HG03060 (cell line): ENCODE measurements at regions not wholly inside any gene's neighbourhood (a gene's known extent, or its start where the extent isn't known, plus 50 kb on each side); places are given as distances from the start of the nearest gene placed in this dataset.

Experiments
- ATAC-seq: cut with Tn5 transposase; IDR thresholded peaks from one replicate; pipeline ENCODE4 v1.9.1; 2021; ENCODE audit warnings: low read depth, moderate number of reproducible peaks; ENCODE audit not compliant: unreplicated experiment

- no peak for ATAC-seq
Observed at GRCh38 chr2:109070290-109070689, 58.7 kb upstream of the SH3RF3 start.

GRCh38 chr2:109069331-109070194 is 59.4 kb upstream of the SH3RF3 start:
- ATAC-seq = no peak

- ATAC-seq = no peak
Observed at GRCh38 chr2:109068811-109069210, 60.2 kb upstream of the SH3RF3 start.

- ATAC-seq = no peak
Observed at GRCh38 chr2:109067631-109068125, 61.3 kb upstream of the SH3RF3 start.

DNA sequence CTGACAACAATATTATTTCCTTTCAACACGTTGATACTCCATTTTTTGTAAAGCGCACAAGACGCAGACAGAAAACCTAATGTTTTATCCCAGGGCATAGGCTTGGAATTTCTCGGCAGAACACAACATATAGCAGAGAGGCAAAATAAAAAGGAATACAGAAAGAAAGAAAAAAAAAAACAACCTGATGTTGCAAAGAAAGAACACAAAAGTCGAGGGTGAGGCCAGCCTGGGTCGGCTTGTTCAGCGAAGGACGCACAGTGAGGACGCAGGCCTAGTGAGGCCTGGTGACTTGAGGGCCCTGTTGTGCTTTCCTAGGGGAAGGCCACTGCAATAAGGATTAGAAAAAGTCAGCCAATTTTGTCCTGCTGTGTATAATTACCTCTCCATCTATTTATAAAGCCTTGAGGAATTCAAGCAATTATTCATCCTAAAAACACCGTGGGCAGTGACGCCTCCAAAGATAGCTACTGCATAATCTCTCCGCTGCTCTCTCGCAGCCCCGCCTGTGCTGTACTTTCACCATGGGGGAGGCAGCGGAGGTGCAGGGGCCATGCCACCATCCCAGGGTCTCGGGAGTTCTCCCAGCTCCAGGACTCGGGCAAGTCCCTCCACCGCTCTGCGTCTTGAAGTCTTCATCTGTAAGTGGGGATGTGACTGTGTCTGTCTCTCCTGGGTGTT is 61.9 kb upstream of the SH3RF3 start:
- ATAC-seq = no peak

GRCh38 chr2:109066501-109066900 is 62.5 kb upstream of the SH3RF3 start:
- ATAC-seq = no peak

GRCh38 chr2:109065391-109065734 is 63.6 kb upstream of the SH3RF3 start:
- ATAC-seq = no peak

- ATAC-seq = no peak
Observed at GRCh38 chr2:109064660-109065390, 64.2 kb upstream of the SH3RF3 start.

- ATAC-seq = no peak
Observed at GRCh38 chr2:109062859-109063700, 65.9 kb upstream of the SH3RF3 start.

DNA sequence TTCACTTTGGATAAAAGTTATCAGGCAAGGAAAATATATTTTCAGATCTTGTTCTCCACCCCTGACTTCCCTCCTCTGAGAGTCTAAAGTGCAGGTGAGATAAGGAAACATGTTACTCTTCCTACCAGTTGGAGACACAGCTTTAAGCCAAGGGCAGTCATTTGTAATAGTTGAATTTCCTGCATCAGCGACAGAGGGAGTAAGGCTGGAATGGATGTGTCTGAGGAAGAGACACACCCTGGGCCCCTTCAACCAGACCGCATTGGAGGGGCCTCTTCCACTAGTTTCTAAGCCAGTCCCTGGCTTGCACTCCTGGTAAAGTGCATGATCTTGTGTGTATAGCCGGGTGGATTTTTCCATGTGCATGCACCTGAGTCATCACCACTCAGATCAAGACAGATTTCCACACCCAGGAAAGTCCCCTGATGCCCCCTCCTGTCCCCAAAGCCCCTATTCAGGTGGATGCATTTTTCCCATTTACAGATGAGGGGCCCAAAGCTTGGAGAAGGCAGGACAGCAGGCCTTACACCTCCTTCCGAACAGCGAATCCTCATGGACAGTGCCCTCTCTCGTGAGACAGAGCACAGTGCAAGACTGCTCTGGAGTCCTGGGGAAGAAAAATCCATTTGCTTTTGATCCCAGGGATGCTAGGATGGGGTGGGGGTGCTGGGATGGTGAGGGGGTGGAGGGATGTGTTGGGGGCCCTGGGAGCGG is 66.7 kb upstream of the SH3RF3 start:
- no peak for ATAC-seq

GRCh38 chr2:109061736-109062135 is 67.3 kb upstream of the SH3RF3 start:
- no peak for ATAC-seq

DNA sequence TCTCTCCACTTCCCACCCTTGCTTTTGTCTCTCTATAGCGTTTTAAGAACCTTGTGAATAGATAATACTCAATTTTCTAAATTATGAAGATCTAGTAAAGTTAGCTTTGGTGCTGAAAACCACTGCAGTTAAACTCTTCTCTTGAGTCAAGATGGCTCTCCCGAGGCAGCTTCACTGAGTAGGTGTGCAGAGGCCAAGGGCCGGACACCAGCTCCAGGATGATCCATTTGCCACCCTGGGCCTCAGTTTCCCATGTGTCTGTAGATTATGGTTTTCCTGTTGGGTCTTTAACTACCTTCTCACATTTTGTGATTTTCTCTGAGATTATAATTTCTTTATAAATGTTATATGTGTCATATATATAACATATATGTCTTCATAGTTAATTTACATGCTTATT is 68.5 kb upstream of the SH3RF3 start:
- no peak for ATAC-seq

- ATAC-seq = no peak
Observed at GRCh38 chr2:109059474-109060165, 69.4 kb upstream of the SH3RF3 start.

- ATAC-seq = no peak
Observed at GRCh38 chr2:109058802-109059201, 69.8 kb upstream of the EDAR start.

DNA sequence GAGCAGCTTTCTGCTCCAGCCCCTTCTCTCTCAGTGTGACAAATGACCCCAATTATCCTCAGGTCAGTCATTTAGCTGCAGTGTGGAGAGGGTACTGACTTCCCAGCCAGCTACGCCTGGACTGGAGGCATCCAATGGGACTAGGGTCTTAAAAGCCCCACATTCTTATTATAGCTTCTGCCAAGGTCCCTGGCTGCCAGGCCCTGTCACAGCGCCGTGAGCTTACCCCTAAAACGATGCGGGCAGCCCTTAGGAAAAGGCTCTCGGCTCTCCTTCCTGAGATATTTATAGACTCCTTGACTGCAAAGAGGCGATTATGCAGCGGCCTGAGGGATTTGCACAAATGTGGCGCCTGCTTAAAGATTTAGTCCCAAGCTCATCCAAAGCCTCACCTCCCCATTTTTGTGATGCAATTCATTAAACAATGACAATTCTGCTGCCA is 69.2 kb upstream of the EDAR start:
- no peak for ATAC-seq

DNA sequence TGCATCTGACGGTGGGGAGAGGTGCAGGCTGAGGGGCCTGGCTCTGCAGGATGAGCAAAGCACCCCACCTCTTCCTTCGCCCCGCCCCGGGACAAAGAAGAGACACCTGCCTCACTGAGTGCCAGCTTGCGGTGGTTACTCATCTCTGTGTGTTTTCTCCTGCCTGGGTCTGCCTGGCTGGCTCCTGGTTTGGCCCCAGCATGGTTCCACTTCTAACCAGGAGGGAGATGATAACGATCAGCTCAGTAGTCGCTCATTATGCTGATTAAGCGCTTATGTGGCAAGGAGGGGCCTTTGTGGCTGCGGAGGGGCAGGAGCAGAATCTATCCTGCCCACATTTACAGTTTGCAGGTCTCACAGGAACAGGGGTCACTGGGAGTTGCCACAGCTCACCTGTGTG is 68.7 kb upstream of the EDAR start:
- no peak for ATAC-seq

GRCh38 chr2:109055435-109055834 is 66.4 kb upstream of the EDAR start:
- no peak for ATAC-seq

DNA sequence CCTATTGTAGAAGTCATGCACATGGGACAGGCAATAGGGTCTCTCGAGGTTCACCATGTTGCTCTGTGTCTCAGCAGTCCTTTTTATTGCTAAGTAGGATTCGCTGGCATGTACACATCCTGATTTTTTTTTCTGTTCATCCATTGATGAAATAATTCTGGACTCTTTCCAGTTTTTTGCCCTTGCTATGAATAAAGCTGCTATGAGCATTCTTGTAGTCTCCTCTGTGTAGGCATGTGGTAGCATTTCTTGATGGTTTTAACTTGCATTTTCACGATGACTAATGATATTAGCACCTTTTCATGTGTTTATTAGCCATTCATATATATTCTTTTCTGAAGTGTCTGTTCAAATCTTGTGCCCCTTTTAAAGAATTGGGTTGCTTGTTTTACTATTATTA is 65.8 kb upstream of the EDAR start:
- no peak for ATAC-seq

GRCh38 chr2:109053716-109054115 is 64.7 kb upstream of the EDAR start:
- no peak for ATAC-seq
